Suprapubic skin (tissue), 4 donors: ENCODE measurements at regions not wholly inside any gene's neighbourhood (a gene's known extent, or its start where the extent isn't known, plus 50 kb on each side); places are given as distances from the start of the nearest gene placed in this dataset.

Experiments used
- DNase-seq, 2 donors: peaks; one replicate each; pipeline ENCODE4 v3.0.0-alpha.2; 2019; ENCODE audit warnings: low spot score in 2 of 2
- H3K27ac ChIP-seq: fragments of 200-600 bp; sonication (generic); one replicate; pipeline ENCODE4 v1.5.1; 2019
- H3K27me3 ChIP-seq: fragments of 200-600 bp; sonication (generic); one replicate; pipeline ENCODE4 v1.5.1; 2019
- H3K36me3 ChIP-seq: fragments of 200-600 bp; sonication (generic); one replicate; pipeline ENCODE4 v1.5.1; 2019
- H3K4me1 ChIP-seq: fragments of 200-600 bp; sonication (generic); one replicate; pipeline ENCODE4 v1.5.1; 2019
- H3K4me3 ChIP-seq: fragments of 200-600 bp; sonication (generic); one replicate; pipeline ENCODE4 v1.5.1; 2019; ENCODE audit warnings: mild to moderate bottlenecking
- H3K9me3 ChIP-seq: fragments of 200-600 bp; sonication (generic); one replicate; pipeline ENCODE4 v1.5.1; 2019
- CTCF ChIP-seq, 2 donors: fragments of 200-600 bp in 1 of 2; fragments of 450-650 bp in 1 of 2; sonication (generic) in 1 of 2; IDR thresholded peaks; one replicate each; pipeline ENCODE4 v1.5.1; 2016 to 2019; ENCODE audit warnings: antibody characterized with exemption in 2 of 2, mild to moderate bottlenecking in 1 of 2, moderate library complexity in 1 of 2
- EP300 ChIP-seq: sonication (generic); formaldehyde crosslinking; IDR thresholded peaks from one replicate; pipeline ENCODE4 v1.6.1; 2017; ENCODE audit warnings: antibody characterized with exemption
- POLR2A ChIP-seq, 2 donors: fragments of 450-650 bp; IDR thresholded peaks; one replicate each; pipeline ENCODE4 v1.6.1; 2017; ENCODE audit warnings: antibody characterized with exemption in 2 of 2, mild to moderate bottlenecking in 2 of 2, moderate library complexity in 2 of 2
- POLR2AphosphoS5 ChIP-seq, 3 donors: sonication (generic); formaldehyde crosslinking; IDR thresholded peaks; one replicate each; pipeline ENCODE4 v1.6.1; 2017; ENCODE audit warnings: antibody characterized with exemption in 3 of 3
- WGBS: methylation state at CpG from one replicate; pipeline ENCODE4 v1.1.5; 2018; 5-methylcytosine and 5-hydroxymethylcytosine counted together

GRCh38 chr2:236740506-236740905, 170.9 kb downstream of the ACKR3 start:
- TF ChIP-seq CTCF (IDR thresholded peaks at IDR 0.05): no peak
- no peak for TF ChIP-seq POLR2AphosphoS5 (IDR thresholded peaks at IDR 0.05)
- TF ChIP-seq EP300: no peak
- no peak for TF ChIP-seq POLR2A (IDR thresholded peaks at IDR 0.05)
- 86% methylated on average over 7 of the region's 7 CpGs for WGBS
- H3K4me1 ChIP-seq: peaks cover 24% of the 10 kb centered on the region
- peak in 1 of 2 donors; percentile 52 for DNase-seq
- no peaks in the 10 kb centered on the region for H3K36me3 ChIP-seq
- no peak overlapping the region for H3K4me3 ChIP-seq
- H3K27me3 ChIP-seq: peaks cover 5% of the 10 kb centered on the region
- no peak overlapping the region for H3K27ac ChIP-seq
- no peaks in the 10 kb centered on the region for H3K9me3 ChIP-seq

DNA sequence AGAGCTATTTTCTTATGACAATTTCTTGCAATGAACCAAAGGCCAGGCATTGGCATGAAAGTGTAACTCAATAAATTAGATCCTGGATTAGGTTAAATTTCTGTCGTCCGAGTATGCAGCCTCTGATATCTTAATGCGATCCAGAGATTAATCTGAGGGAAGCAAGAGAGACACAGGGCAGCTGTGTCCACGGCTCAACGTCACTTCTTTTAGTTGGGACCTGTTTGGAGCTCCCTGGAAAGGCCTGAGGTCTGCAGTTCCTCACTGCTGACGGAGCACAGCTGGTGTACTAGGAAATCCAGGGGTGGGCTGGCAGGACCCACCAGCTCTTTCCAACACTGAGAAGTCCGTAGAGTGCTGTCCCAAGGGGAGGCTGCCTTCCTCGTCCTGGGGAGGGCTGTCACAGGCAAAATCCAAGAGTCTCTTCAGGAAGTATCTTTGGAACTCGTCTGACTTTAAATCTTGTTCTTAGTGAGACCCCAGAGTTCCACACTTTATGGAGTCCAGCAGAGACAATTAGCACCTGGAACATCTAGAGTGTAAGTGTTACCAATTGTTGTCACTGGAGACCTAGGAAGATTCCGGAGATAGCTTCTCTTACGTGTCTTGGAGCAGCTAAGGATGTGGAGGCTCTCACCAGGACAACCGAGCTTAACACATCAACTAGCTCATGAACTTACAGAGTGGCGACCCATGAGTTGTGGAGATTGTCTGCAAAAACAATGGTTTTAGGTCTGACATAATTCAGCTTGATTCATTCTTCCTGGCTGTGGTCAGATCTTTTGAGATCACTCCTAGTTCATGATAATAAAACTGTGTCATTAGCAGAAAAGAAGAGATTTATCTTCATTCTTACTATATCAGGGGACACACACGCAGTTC, 173.7 kb downstream of the ACKR3 start:
- peak overlapping the region; percentile 67 for H3K27ac ChIP-seq
- H3K4me3 ChIP-seq: no peak overlapping the region
- no peaks in the 10 kb centered on the region for H3K9me3 ChIP-seq
- no peak for DNase-seq
- peaks cover 44% of the 10 kb centered on the region for H3K4me1 ChIP-seq
- WGBS: 60% methylated on average over 13 of the region's 14 CpGs
- no peaks in the 10 kb centered on the region for H3K27me3 ChIP-seq
- H3K36me3 ChIP-seq: no peaks in the 10 kb centered on the region
- TF ChIP-seq POLR2AphosphoS5 (IDR thresholded peaks at IDR 0.05) (no peak), POLR2A (IDR thresholded peaks at IDR 0.05) (no peak), CTCF (IDR thresholded peaks at IDR 0.05) (no peak), EP300 (no peak)

DNA sequence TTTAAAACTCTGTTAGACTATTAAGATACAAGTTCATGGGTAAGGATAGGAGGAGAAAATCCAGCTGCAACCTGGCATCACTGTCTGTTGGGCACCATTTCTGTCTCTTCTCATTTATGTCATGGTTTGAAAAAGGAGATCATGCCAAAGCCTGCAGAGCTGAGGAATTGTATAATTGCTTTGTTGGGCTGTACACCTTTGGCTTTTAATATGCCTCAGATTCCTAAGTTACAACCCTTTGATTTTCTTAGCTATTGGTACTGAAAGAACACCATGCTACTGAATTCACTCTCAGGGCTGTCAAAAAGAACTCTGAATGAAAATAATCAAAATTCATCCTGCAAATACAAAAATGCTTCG, 174.3 kb downstream of the ACKR3 start:
- TF ChIP-seq POLR2A (IDR thresholded peaks at IDR 0.05) (no peak), POLR2AphosphoS5 (IDR thresholded peaks at IDR 0.05) (no peak), CTCF (IDR thresholded peaks at IDR 0.05) (no peak), EP300 (no peak)
- 59% methylated on average over 1 of the region's 1 CpG for WGBS
- Histone ChIP-seq H3K4me3 (no peak overlapping the region), H3K9me3 (no peaks in the 10 kb centered on the region), H3K27ac (peak overlapping the region; percentile 67), H3K36me3 (no peaks in the 10 kb centered on the region), H3K27me3 (no peaks in the 10 kb centered on the region), H3K4me1 (peaks cover 50% of the 10 kb centered on the region)
- DNase-seq: no peak

- H3K9me3 ChIP-seq: no peaks in the 10 kb centered on the region
- peaks cover 54% of the 10 kb centered on the region for H3K4me1 ChIP-seq
- no peak for DNase-seq
- no peaks in the 10 kb centered on the region for H3K36me3 ChIP-seq
- peak overlapping the region; percentile 68 for H3K27ac ChIP-seq
- no peak overlapping the region for H3K4me3 ChIP-seq
- 57% methylated on average over 6 of the region's 6 CpGs for WGBS
- TF ChIP-seq CTCF (IDR thresholded peaks at IDR 0.05): no peak
- TF ChIP-seq EP300: no peak
- H3K27me3 ChIP-seq: no peaks in the 10 kb centered on the region
These were observed 174.7 kb downstream of the ACKR3 start for GRCh38 chr2:236744281-236744705.

GRCh38 chr2:236744716-236745115, 175.1 kb downstream of the ACKR3 start:
- 75% methylated on average over 1 of the region's 1 CpG for WGBS
- Histone ChIP-seq H3K4me1 (peaks cover 56% of the 10 kb centered on the region), H3K27me3 (no peaks in the 10 kb centered on the region), H3K9me3 (no peaks in the 10 kb centered on the region), H3K36me3 (no peaks in the 10 kb centered on the region), H3K4me3 (no peak overlapping the region), H3K27ac (peak overlapping the region; percentile 68)
- TF ChIP-seq CTCF (IDR thresholded peaks at IDR 0.05) (no peak), EP300 (no peak), POLR2AphosphoS5 (IDR thresholded peaks at IDR 0.05) (no peak), POLR2A (IDR thresholded peaks at IDR 0.05) (no peak)
- DNase-seq: no peak
